Stimulated activated CD8-positive, alpha-beta memory T cell treated with anti-CD3 and anti-CD28 coated beads, Interleukin-4, amount 100 ng/mL, for 4 hours (primary cell): ENCODE measurements at regions not wholly inside any gene's neighbourhood (a gene's known extent, or its start where the extent isn't known, plus 50 kb on each side); places are given as distances from the start of the nearest gene placed in this dataset.
"Not testable (repeated sequence)": the region's sequence is repeated elsewhere in the genome, so short reads cannot be mapped to it uniquely, and the experiment has no call there.

ENCODE experiments used
- DNase-seq, 2 donors: peaks; one replicate each; pipeline ENCODE4 v3.0.0-alpha.2; 2020; ENCODE audit warnings: low read depth in 2 of 2, low spot score in 1 of 2

GRCh38 chr7:17044861-17045260 is 163.1 kb upstream of the AGR3 start:
- DNase-seq: no peak

DNA sequence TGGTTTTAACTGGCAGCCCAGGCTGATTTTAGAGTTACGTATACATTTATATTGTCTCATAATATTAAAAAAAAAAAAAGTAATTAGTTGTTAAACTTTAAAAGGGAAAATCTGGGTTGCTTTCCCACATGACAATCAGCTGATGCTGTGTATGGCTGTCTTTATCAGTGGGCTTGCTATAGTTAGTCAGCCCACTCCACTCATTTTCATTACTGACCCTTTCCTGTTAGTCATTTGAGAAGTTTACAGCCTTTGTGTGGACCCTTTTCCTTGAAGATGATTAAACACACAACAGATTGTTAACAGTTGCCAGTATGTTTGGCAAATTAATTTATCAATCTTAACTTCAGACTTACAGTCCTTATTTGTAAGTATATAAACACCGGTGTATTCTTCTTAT is 164.5 kb upstream of the AGR3 start:
- DNase-seq: no peak

DNA sequence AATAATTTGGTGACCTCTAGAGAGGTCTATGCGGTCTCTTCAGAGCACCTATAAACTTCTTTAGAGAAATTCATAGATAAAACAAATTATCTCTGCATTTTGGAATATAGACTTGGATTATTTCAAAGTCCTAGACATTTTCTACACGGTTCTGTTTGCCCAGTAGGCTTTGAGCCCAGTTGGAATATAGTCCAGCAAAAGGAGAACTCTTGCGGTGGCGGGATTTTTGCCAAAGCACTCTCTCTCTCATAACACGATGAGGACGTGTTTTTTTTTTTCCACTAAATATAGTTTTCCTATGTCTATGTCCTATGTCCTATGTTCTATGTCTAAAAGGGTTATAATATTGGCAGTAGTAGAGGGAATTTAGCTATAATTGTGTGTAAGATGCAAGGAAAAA is 164.9 kb upstream of the AGR3 start:
- no peak for DNase-seq

GRCh38 chr7:17053164-17053563 is 171.4 kb upstream of the AGR3 start:
- not testable (repeated sequence) for DNase-seq

- DNase-seq: no peak
These were observed 172.4 kb upstream of the AGR3 start for GRCh38 chr7:17054206-17054605.

DNA sequence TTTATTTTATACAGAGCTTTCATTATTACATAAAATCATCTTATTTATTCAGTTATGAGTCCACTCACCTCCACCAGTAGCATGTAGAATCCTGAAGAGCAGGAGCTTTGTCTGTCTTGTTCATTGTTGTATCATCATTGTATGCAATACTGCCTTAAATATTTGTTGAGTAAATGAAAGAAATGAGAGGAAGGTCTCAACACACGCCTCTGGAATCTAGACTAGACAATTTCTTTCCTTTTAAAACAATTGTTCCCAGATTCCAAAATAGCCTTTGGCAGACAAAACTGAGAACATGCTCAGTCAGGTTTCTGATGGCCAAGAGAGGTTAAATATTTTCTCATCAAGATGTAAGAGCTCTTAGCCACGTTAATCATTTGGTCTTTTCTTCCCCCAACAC is 173.1 kb upstream of the AGR3 start:
- DNase-seq: no peak

- no peak for DNase-seq
These were observed 173.8 kb upstream of the AGR3 start for GRCh38 chr7:17055596-17055995.

DNA sequence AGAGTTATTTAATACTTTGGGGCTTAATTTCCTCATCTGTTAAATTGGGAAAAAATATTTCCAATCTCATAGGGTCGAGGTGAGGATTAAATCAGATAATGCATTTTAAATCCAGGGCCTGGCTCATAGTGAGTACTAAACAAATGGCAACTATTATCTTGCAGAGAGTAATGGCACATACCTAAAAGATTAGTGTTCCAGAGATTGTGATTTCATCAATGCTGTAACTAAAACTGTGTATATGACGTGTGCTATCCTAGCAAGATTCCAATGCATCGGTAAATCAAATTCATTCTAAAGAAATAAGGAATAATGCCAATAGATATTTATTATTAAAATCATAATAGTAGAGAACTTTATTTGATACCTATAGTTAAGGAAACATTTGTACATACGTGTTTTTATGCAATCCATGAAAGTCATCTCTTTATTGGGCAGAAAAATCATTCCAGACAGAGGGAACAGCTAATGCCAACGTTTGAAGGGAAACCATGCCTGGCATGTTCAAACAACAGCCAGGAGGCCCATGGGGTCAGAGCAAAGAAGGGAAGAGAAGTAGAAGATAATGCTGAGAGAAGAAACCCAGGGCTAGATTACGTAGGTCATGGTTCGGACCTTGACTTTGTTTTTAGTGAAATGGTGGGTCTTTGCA is 174.8 kb upstream of the AGR3 start:
- DNase-seq: no peak

- DNase-seq: no peak
These were observed 175.3 kb upstream of the AGR3 start for GRCh38 chr7:17057143-17057509.

DNA sequence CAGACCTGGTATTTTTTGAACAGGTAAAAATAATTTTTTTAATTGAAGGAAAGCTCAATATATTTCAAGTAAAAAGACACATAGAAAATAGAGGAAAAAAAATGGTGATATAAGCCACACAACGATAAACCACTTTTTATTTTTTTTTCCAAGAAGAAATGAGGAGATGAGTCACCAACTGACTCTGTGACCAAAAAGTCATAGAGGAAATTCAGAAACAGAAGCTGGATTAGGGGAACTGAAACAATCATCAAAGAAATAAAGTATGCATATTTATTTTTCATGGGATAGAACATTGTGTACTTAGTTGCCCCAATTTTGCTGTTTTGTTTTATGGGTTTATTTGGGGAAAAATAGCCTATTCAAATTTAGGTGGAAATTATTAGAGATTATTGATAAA is 176.8 kb upstream of the AGR3 start:
- DNase-seq: no peak

DNA sequence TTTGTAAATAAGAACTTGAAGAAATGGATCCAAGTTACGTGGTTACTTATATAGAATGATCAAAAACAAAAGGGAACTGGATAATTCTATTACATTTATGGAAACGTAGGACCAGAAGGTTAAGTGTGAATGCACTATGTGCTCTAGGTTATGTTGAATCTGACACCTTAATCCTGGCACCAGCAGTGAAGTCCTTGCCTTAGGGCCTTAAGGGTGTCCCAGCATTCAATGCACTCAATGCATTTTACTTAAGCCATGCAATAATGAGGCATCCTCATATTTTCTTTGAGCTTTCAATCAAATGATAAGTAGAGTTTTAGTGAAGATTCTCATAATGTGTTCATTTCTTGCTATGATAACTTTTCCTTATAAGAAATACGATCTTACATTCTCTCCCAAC is 178.3 kb upstream of the AGR3 start:
- DNase-seq: no peak

- DNase-seq: no peak
These were observed 179.7 kb upstream of the AGR3 start for GRCh38 chr7:17061443-17061842.

DNA sequence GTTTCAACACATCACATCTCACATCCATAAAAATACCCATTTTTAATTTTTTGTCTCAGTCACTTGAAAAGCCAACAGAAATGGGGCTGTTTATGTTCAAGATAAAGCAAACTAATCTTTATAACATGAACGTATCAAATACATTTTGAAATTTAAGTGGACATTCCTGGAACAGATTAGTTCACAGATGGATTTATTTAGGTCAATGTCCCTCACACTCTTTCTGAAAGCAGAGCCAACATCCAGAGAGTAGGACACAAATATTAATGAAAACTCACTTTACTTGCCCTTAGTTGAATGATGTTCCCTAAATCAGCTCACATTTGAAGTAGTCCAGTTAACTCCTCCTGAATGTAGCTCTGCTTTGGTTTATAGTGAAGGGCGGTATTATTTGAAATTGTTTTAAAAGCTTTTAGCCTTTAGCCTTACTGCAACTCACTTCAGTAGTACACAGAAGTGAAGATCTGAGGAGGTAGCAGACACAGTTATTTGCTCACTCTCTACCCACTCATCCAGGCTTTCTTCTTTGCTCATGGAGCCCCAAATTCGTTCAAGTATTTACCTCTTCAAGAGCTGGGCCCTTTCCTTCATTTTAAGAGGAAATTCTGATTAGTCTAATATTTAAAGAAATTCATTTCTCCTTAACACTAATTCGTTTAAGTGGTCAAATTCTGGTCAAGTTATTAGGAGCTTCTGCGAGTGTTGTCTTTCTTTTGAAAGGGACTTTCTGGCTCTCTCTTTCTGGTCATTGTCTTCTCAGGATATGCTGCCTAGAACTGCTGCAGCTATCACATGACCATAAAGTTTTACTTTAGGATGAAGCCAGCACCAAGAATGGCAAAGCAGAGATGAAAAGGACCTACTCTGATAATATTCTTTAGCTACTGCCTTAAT is 180.6 kb upstream of the AGR3 start:
- DNase-seq: no peak

GRCh38 chr7:17063045-17063383 is 181.2 kb upstream of the AGR3 start:
- DNase-seq: no peak

GRCh38 chr7:17067691-17068090 is 185.9 kb upstream of the AGR3 start:
- DNase-seq: no peak

DNA sequence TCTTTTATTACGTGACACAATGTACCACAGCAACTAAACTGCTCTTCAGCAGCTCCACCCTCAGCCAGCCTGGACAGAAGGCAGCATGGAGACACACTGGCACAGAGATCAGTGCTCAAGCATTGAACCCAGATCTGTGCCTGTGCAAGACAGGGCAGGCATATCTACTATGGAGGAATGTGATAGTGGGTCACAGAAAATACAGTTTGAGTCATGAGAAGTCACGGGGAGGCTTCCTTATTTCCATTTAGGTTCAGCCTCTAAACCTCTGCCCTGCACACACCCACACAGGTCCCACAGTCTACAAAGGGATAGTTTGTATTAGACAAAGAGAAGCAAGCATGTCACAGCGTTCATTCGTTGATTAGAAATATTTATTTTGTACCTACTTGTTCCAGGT is 187.4 kb upstream of the AGR3 start:
- DNase-seq: no peak

DNA sequence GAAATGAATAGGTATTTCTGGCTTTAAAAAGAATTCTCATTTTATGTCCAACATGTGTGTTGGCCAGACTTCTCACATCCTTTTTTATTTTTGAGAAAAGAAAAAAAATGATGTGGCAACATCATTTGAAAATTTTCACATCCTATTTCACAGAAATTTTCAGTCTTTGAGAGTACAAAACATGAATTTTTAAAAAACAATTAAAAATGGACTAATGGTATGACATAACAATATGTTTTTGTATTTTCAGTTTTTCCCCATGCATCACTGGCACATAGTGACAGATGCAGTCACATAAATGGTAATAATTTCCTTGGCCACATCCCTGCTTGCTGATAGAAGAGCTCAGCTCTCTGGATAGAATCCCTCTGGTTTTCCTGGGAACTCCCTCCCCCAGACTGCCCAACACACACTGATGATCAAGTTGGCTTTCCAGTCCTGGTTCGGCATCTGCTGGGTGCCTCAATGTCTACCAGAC is 188.5 kb upstream of the AGR3 start:
- no peak for DNase-seq

- DNase-seq: no peak
These were observed 190.1 kb upstream of the AGR3 start for GRCh38 chr7:17071866-17072265.

GRCh38 chr7:17075601-17076255 is 193.9 kb upstream of the AGR3 start:
- no peak for DNase-seq

GRCh38 chr7:17078298-17078697 is 196.5 kb upstream of the AGR3 start:
- DNase-seq: no peak

- DNase-seq: no peak
These were observed 201.8 kb upstream of the AGR3 start for GRCh38 chr7:17083392-17084165.

DNA sequence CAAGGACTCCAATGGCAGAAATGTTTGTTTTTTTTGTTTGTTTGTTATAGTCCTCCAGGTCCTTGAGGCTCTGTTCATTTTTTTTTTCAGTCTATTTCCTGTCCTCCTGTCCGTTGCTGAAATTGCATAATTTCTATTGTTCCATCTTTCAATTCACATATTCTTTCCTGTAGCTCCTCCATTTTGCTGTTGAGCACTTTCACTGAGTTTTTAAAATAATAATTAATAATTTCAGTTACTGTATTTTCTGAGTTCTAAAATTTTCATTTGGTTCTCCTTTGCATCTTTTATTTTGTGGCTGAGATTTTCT is 202.3 kb upstream of the AGR3 start:
- DNase-seq: no peak
